H9 (cell line): ENCODE measurements at regions not wholly inside any gene's neighbourhood (a gene's known extent, or its start where the extent isn't known, plus 50 kb on each side); places are given as distances from the start of the nearest gene placed in this dataset.

ENCODE experiments used
- DNase-seq: peaks from one replicate; pipeline ENCODE4 v3.0.0-alpha.2; 2017
- H2AFZ ChIP-seq: one replicate; pipeline ENCODE4 v1.6.1; 2013; ENCODE audit warnings: mild to moderate bottlenecking, low read length, control low read depth, moderate library complexity
- H2AK5ac ChIP-seq: 2 replicates; pipeline ENCODE4 v1.6.1; 2013; ENCODE audit warnings: low read length, control low read depth, mixed read lengths; ENCODE audit not compliant: insufficient read length
- H2BK120ac ChIP-seq: one replicate; pipeline ENCODE4 v1.6.1; 2013; ENCODE audit warnings: low read depth, mild to moderate bottlenecking, low read length, control low read depth, inconsistent platforms; ENCODE audit not compliant: poor library complexity, severe bottlenecking
- H2BK12ac ChIP-seq: 2 replicates; pipeline ENCODE4 v1.6.1; 2013; ENCODE audit warnings: low read length, control low read depth, mixed read lengths, low read depth; ENCODE audit not compliant: insufficient read length
- H2BK15ac ChIP-seq: 2 replicates; pipeline ENCODE4 v1.6.1; 2013; ENCODE audit warnings: low read depth, low read length, control low read depth
- H2BK20ac ChIP-seq: one replicate; pipeline ENCODE4 v1.6.1; 2013; ENCODE audit warnings: low read depth, mild to moderate bottlenecking, low read length, control low read depth, inconsistent platforms; ENCODE audit not compliant: poor library complexity, severe bottlenecking
- H2BK5ac ChIP-seq: 2 replicates; pipeline ENCODE4 v1.6.1; 2013; ENCODE audit warnings: low read length, control low read depth, mixed read lengths; ENCODE audit not compliant: insufficient read length
- H3K14ac ChIP-seq: 2 replicates; pipeline ENCODE4 v1.6.1; 2013; ENCODE audit warnings: low read length, control low read depth; ENCODE audit not compliant: insufficient read depth
- H3K18ac ChIP-seq: 2 replicates; pipeline ENCODE4 v1.6.1; 2013; ENCODE audit warnings: low read depth, mild to moderate bottlenecking, mixed read lengths, low read length, control low read depth; ENCODE audit not compliant: insufficient read length
- H3K23ac ChIP-seq: 2 replicates; pipeline ENCODE4 v1.6.1; 2013; ENCODE audit warnings: low read length, control low read depth, mixed read lengths, low read depth; ENCODE audit not compliant: insufficient read length
- H3K23me2 ChIP-seq: 2 replicates; pipeline ENCODE4 v1.6.1; 2013; ENCODE audit warnings: low read depth, mild to moderate bottlenecking, mixed read lengths, low read length, control low read depth; ENCODE audit not compliant: insufficient read length, poor library complexity, severe bottlenecking
- H3K27ac ChIP-seq: 2 replicates; pipeline ENCODE4 v1.5.1; 2013; ENCODE audit warnings: low read length, control low read depth, mixed read lengths, low read depth; ENCODE audit not compliant: insufficient read length
- H3K27me3 ChIP-seq: 2 replicates; pipeline ENCODE4 v1.6.1; 2013; ENCODE audit warnings: low read length, control low read depth, inconsistent platforms; ENCODE audit not compliant: insufficient read depth
- H3K4ac ChIP-seq: 2 replicates; pipeline ENCODE4 v1.6.1; 2013; ENCODE audit warnings: low read depth, mild to moderate bottlenecking, control low read depth, inconsistent platforms, low read length, moderate library complexity
- H3K4me1 ChIP-seq: 2 replicates; pipeline ENCODE4 v1.6.1; 2013; ENCODE audit warnings: low read length, control low read depth, inconsistent platforms; ENCODE audit not compliant: insufficient read depth
- H3K4me2 ChIP-seq: 2 replicates; pipeline ENCODE4 v1.6.1; 2013; ENCODE audit warnings: low read length, control low read depth, mixed read lengths; ENCODE audit not compliant: insufficient read length, insufficient read depth
- H3K56ac ChIP-seq: 2 replicates; pipeline ENCODE4 v1.6.1; 2013; ENCODE audit warnings: low read depth, mild to moderate bottlenecking, mixed read lengths, low read length, control low read depth; ENCODE audit not compliant: insufficient read length
- H3K79me1 ChIP-seq: 2 replicates; pipeline ENCODE4 v1.6.1; 2013; ENCODE audit warnings: low read depth, mild to moderate bottlenecking, moderate library complexity, low read length, control low read depth, inconsistent platforms; ENCODE audit not compliant: insufficient read depth, poor library complexity, severe bottlenecking
- H3K79me2 ChIP-seq: 2 replicates; pipeline ENCODE4 v1.6.1; 2013; ENCODE audit warnings: low read length, control low read depth, inconsistent platforms; ENCODE audit not compliant: insufficient read depth
- H3K9ac ChIP-seq: 2 replicates; pipeline ENCODE4 v1.6.1; 2013; ENCODE audit warnings: low read length, control low read depth, mixed read lengths; ENCODE audit not compliant: insufficient read length; ENCODE audit errors: extremely low read depth
- H3K9me3 ChIP-seq: one replicate; pipeline ENCODE4 v1.6.1; 2013; ENCODE audit warnings: low read depth, low read length, inconsistent platforms; ENCODE audit not compliant: control insufficient read depth
- H3T11ph ChIP-seq: one replicate; pipeline ENCODE4 v1.6.1; 2013; ENCODE audit warnings: mild to moderate bottlenecking, low read length, control low read depth, inconsistent platforms
- H4K20me1 ChIP-seq: one replicate; pipeline ENCODE4 v1.6.1; 2013; ENCODE audit not compliant: control insufficient read depth, insufficient read length, insufficient read depth
- H4K5ac ChIP-seq: 2 replicates; pipeline ENCODE4 v1.6.1; 2013; ENCODE audit warnings: low read depth, mild to moderate bottlenecking, mixed read lengths, low read length, control low read depth; ENCODE audit not compliant: insufficient read length
- H4K8ac ChIP-seq: replicated peaks from 2 replicates; pipeline ENCODE4 v1.6.1; 2013; ENCODE audit warnings: low read length, control low read depth, mixed read lengths, low read depth; ENCODE audit not compliant: insufficient read length
- H4K91ac ChIP-seq: 2 replicates; pipeline ENCODE4 v1.6.1; 2013; ENCODE audit warnings: low read depth, mild to moderate bottlenecking, moderate library complexity, mixed read lengths, low read length, control low read depth; ENCODE audit not compliant: insufficient read length
- H3K27ac Mint-ChIP-seq, 3 experiments: 2 replicates in 2 of 3; 3 replicates in 1 of 3; pipeline ENCODE4 v1.8.0; 2020 to 2021; ENCODE audit warnings: mixed read lengths in 3 of 3, mild to moderate bottlenecking in 1 of 3, moderate library complexity in 1 of 3
- H3K27me3 Mint-ChIP-seq: 2 replicates; pipeline ENCODE4 v1.8.0; 2021; ENCODE audit warnings: low read depth, mild to moderate bottlenecking, moderate library complexity, mixed read lengths
- H3K36me3 Mint-ChIP-seq, 3 experiments: 2 replicates in 2 of 3; 3 replicates in 1 of 3; pipeline ENCODE4 v1.8.0; 2020 to 2021; ENCODE audit warnings: low read depth in 3 of 3, mixed read lengths in 3 of 3; ENCODE audit not compliant: insufficient read depth in 1 of 3
- H3K4me1 Mint-ChIP-seq, 2 experiments: 2 replicates each; pipeline ENCODE4 v1.8.0; 2020; ENCODE audit warnings: mixed read lengths in 2 of 2
- H3K4me3 Mint-ChIP-seq, 2 experiments: 2 replicates in 1 of 2; 3 replicates in 1 of 2; pipeline ENCODE4 v1.8.0; 2020 to 2021; ENCODE audit warnings: mild to moderate bottlenecking in 2 of 2, mixed read lengths in 2 of 2, moderate library complexity in 1 of 2
- H3K9me3 Mint-ChIP-seq, 2 experiments: 2 replicates in 1 of 2; 3 replicates in 1 of 2; pipeline ENCODE4 v1.8.0; 2020; ENCODE audit warnings: mild to moderate bottlenecking in 2 of 2, mixed read lengths in 2 of 2, moderate library complexity in 1 of 2
- WGBS: extraction: QIAGEN DNeasy Blood & Tissue Kit; methylation state at CpG from one replicate; pipeline ENCODE4 v1.1.7; 2013; ENCODE audit warnings: missing lambda C conversion rate, low lambda C conversion rate, mixed read lengths; ENCODE audit not compliant: insufficient read length; ENCODE audit errors: extremely low coverage; 5-methylcytosine and 5-hydroxymethylcytosine counted together
- TF ChIP-seq, protein P1 (sequence below): fragments of 200-600 bp; sonication (generic); conservative IDR thresholded peaks from 3 replicates; pipeline ENCODE4 v1.8.0; 2021; ENCODE audit warnings: antibody characterized with exemption, mild to moderate bottlenecking

GRCh38 chr3:4062621-4063020, 240.5 kb upstream of the SETMAR start:
- Mint-ChIP-seq H3K4me1 (peaks cover 17 to 26% of the 10 kb centered on the region in 2 experiments), H3K4me3 (no peak overlapping the region), H3K36me3 (peaks cover 0 to 2% (median 0%) of the 10 kb centered on the region in 3 experiments; a peak in 2 of 7 replicates), H3K27me3 (no peaks in the 10 kb centered on the region), H3K9me3 (peaks cover 0 to 2% of the 10 kb centered on the region in 2 experiments; a peak in 2 of 5 replicates), H3K27ac (no peak overlapping the region)
- H4K20me1 ChIP-seq = no peaks in the 10 kb centered on the region
- H4K5ac ChIP-seq = no peak overlapping the region
- H2BK20ac ChIP-seq = no peak overlapping the region
- no peak for DNase-seq
- H3K27ac ChIP-seq = no peak overlapping the region
- no peaks in the 10 kb centered on the region; the same call in 1 of the 2 replicates for H3K4me1 ChIP-seq
- H2BK12ac ChIP-seq = no peak overlapping the region
- H3K4me2 ChIP-seq = no peak overlapping the region
- no peaks in the 10 kb centered on the region for H3K23me2 ChIP-seq
- H3K9me3 ChIP-seq = no peaks in the 10 kb centered on the region
- H3K27me3 ChIP-seq = no peaks in the 10 kb centered on the region
- H4K91ac ChIP-seq = no peak overlapping the region
- H2AK5ac ChIP-seq = no peak overlapping the region
- no peak overlapping the region for H3T11ph ChIP-seq
- no peak overlapping the region for H3K18ac ChIP-seq
- H3K14ac ChIP-seq = no peak overlapping the region
- no peaks in the 10 kb centered on the region for H3K79me1 ChIP-seq
- H2BK15ac ChIP-seq = no peak overlapping the region
- no peak overlapping the region for H3K23ac ChIP-seq
- no peak overlapping the region for H3K9ac ChIP-seq
- no peaks in the 10 kb centered on the region for H3K79me2 ChIP-seq
- no peak overlapping the region for H4K8ac ChIP-seq
- no peak overlapping the region for H3K4ac ChIP-seq
- no peak overlapping the region for H3K56ac ChIP-seq
- no peak overlapping the region for H2AFZ ChIP-seq
- TF ChIP-seq, protein P1, sequence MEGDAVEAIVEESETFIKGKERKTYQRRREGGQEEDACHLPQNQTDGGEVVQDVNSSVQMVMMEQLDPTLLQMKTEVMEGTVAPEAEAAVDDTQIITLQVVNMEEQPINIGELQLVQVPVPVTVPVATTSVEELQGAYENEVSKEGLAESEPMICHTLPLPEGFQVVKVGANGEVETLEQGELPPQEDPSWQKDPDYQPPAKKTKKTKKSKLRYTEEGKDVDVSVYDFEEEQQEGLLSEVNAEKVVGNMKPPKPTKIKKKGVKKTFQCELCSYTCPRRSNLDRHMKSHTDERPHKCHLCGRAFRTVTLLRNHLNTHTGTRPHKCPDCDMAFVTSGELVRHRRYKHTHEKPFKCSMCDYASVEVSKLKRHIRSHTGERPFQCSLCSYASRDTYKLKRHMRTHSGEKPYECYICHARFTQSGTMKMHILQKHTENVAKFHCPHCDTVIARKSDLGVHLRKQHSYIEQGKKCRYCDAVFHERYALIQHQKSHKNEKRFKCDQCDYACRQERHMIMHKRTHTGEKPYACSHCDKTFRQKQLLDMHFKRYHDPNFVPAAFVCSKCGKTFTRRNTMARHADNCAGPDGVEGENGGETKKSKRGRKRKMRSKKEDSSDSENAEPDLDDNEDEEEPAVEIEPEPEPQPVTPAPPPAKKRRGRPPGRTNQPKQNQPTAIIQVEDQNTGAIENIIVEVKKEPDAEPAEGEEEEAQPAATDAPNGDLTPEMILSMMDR = no peak
- no peak overlapping the region for H2BK120ac ChIP-seq
- no peak overlapping the region for H2BK5ac ChIP-seq
- WGBS = no CpG with 5 or more reads among the region's 1 CpG
